H9 (cell line): ENCODE measurements at regions not wholly inside any gene's neighbourhood (a gene's known extent, or its start where the extent isn't known, plus 50 kb on each side); places are given as distances from the start of the nearest gene placed in this dataset.

Experiments used
- DNase-seq: peaks from one replicate; pipeline ENCODE4 v3.0.0-alpha.2; 2017
- H2AFZ ChIP-seq: one replicate; pipeline ENCODE4 v1.6.1; 2013; ENCODE audit warnings: mild to moderate bottlenecking, low read length, control low read depth, moderate library complexity
- H2AK5ac ChIP-seq: 2 replicates; pipeline ENCODE4 v1.6.1; 2013; ENCODE audit warnings: low read length, control low read depth, mixed read lengths; ENCODE audit not compliant: insufficient read length
- H2BK120ac ChIP-seq: one replicate; pipeline ENCODE4 v1.6.1; 2013; ENCODE audit warnings: low read depth, mild to moderate bottlenecking, low read length, control low read depth, inconsistent platforms; ENCODE audit not compliant: poor library complexity, severe bottlenecking
- H2BK12ac ChIP-seq: 2 replicates; pipeline ENCODE4 v1.6.1; 2013; ENCODE audit warnings: low read length, control low read depth, mixed read lengths, low read depth; ENCODE audit not compliant: insufficient read length
- H2BK15ac ChIP-seq: 2 replicates; pipeline ENCODE4 v1.6.1; 2013; ENCODE audit warnings: low read depth, low read length, control low read depth
- H2BK20ac ChIP-seq: one replicate; pipeline ENCODE4 v1.6.1; 2013; ENCODE audit warnings: low read depth, mild to moderate bottlenecking, low read length, control low read depth, inconsistent platforms; ENCODE audit not compliant: poor library complexity, severe bottlenecking
- H2BK5ac ChIP-seq: 2 replicates; pipeline ENCODE4 v1.6.1; 2013; ENCODE audit warnings: low read length, control low read depth, mixed read lengths; ENCODE audit not compliant: insufficient read length
- H3K14ac ChIP-seq: 2 replicates; pipeline ENCODE4 v1.6.1; 2013; ENCODE audit warnings: low read length, control low read depth; ENCODE audit not compliant: insufficient read depth
- H3K18ac ChIP-seq: 2 replicates; pipeline ENCODE4 v1.6.1; 2013; ENCODE audit warnings: low read depth, mild to moderate bottlenecking, mixed read lengths, low read length, control low read depth; ENCODE audit not compliant: insufficient read length
- H3K23ac ChIP-seq: 2 replicates; pipeline ENCODE4 v1.6.1; 2013; ENCODE audit warnings: low read length, control low read depth, mixed read lengths, low read depth; ENCODE audit not compliant: insufficient read length
- H3K23me2 ChIP-seq: 2 replicates; pipeline ENCODE4 v1.6.1; 2013; ENCODE audit warnings: low read depth, mild to moderate bottlenecking, mixed read lengths, low read length, control low read depth; ENCODE audit not compliant: insufficient read length, poor library complexity, severe bottlenecking
- H3K27ac ChIP-seq: 2 replicates; pipeline ENCODE4 v1.5.1; 2013; ENCODE audit warnings: low read length, control low read depth, mixed read lengths, low read depth; ENCODE audit not compliant: insufficient read length
- H3K27me3 ChIP-seq: 2 replicates; pipeline ENCODE4 v1.6.1; 2013; ENCODE audit warnings: low read length, control low read depth, inconsistent platforms; ENCODE audit not compliant: insufficient read depth
- H3K4ac ChIP-seq: 2 replicates; pipeline ENCODE4 v1.6.1; 2013; ENCODE audit warnings: low read depth, mild to moderate bottlenecking, control low read depth, inconsistent platforms, low read length, moderate library complexity
- H3K4me1 ChIP-seq: 2 replicates; pipeline ENCODE4 v1.6.1; 2013; ENCODE audit warnings: low read length, control low read depth, inconsistent platforms; ENCODE audit not compliant: insufficient read depth
- H3K4me2 ChIP-seq: 2 replicates; pipeline ENCODE4 v1.6.1; 2013; ENCODE audit warnings: low read length, control low read depth, mixed read lengths; ENCODE audit not compliant: insufficient read length, insufficient read depth
- H3K56ac ChIP-seq: 2 replicates; pipeline ENCODE4 v1.6.1; 2013; ENCODE audit warnings: low read depth, mild to moderate bottlenecking, mixed read lengths, low read length, control low read depth; ENCODE audit not compliant: insufficient read length
- H3K79me1 ChIP-seq: 2 replicates; pipeline ENCODE4 v1.6.1; 2013; ENCODE audit warnings: low read depth, mild to moderate bottlenecking, moderate library complexity, low read length, control low read depth, inconsistent platforms; ENCODE audit not compliant: insufficient read depth, poor library complexity, severe bottlenecking
- H3K79me2 ChIP-seq: 2 replicates; pipeline ENCODE4 v1.6.1; 2013; ENCODE audit warnings: low read length, control low read depth, inconsistent platforms; ENCODE audit not compliant: insufficient read depth
- H3K9ac ChIP-seq: 2 replicates; pipeline ENCODE4 v1.6.1; 2013; ENCODE audit warnings: low read length, control low read depth, mixed read lengths; ENCODE audit not compliant: insufficient read length; ENCODE audit errors: extremely low read depth
- H3K9me3 ChIP-seq: one replicate; pipeline ENCODE4 v1.6.1; 2013; ENCODE audit warnings: low read depth, low read length, inconsistent platforms; ENCODE audit not compliant: control insufficient read depth
- H3T11ph ChIP-seq: one replicate; pipeline ENCODE4 v1.6.1; 2013; ENCODE audit warnings: mild to moderate bottlenecking, low read length, control low read depth, inconsistent platforms
- H4K20me1 ChIP-seq: one replicate; pipeline ENCODE4 v1.6.1; 2013; ENCODE audit not compliant: control insufficient read depth, insufficient read length, insufficient read depth
- H4K5ac ChIP-seq: 2 replicates; pipeline ENCODE4 v1.6.1; 2013; ENCODE audit warnings: low read depth, mild to moderate bottlenecking, mixed read lengths, low read length, control low read depth; ENCODE audit not compliant: insufficient read length
- H4K8ac ChIP-seq: replicated peaks from 2 replicates; pipeline ENCODE4 v1.6.1; 2013; ENCODE audit warnings: low read length, control low read depth, mixed read lengths, low read depth; ENCODE audit not compliant: insufficient read length
- H4K91ac ChIP-seq: 2 replicates; pipeline ENCODE4 v1.6.1; 2013; ENCODE audit warnings: low read depth, mild to moderate bottlenecking, moderate library complexity, mixed read lengths, low read length, control low read depth; ENCODE audit not compliant: insufficient read length
- H3K27ac Mint-ChIP-seq, 3 experiments: 2 replicates in 2 of 3; 3 replicates in 1 of 3; pipeline ENCODE4 v1.8.0; 2020 to 2021; ENCODE audit warnings: mixed read lengths in 3 of 3, mild to moderate bottlenecking in 1 of 3, moderate library complexity in 1 of 3
- H3K27me3 Mint-ChIP-seq: 2 replicates; pipeline ENCODE4 v1.8.0; 2021; ENCODE audit warnings: low read depth, mild to moderate bottlenecking, moderate library complexity, mixed read lengths
- H3K36me3 Mint-ChIP-seq, 3 experiments: 2 replicates in 2 of 3; 3 replicates in 1 of 3; pipeline ENCODE4 v1.8.0; 2020 to 2021; ENCODE audit warnings: low read depth in 3 of 3, mixed read lengths in 3 of 3; ENCODE audit not compliant: insufficient read depth in 1 of 3
- H3K4me1 Mint-ChIP-seq, 2 experiments: 2 replicates each; pipeline ENCODE4 v1.8.0; 2020; ENCODE audit warnings: mixed read lengths in 2 of 2
- H3K4me3 Mint-ChIP-seq, 2 experiments: 2 replicates in 1 of 2; 3 replicates in 1 of 2; pipeline ENCODE4 v1.8.0; 2020 to 2021; ENCODE audit warnings: mild to moderate bottlenecking in 2 of 2, mixed read lengths in 2 of 2, moderate library complexity in 1 of 2
- H3K9me3 Mint-ChIP-seq, 2 experiments: 2 replicates in 1 of 2; 3 replicates in 1 of 2; pipeline ENCODE4 v1.8.0; 2020; ENCODE audit warnings: mild to moderate bottlenecking in 2 of 2, mixed read lengths in 2 of 2, moderate library complexity in 1 of 2
- WGBS: extraction: QIAGEN DNeasy Blood & Tissue Kit; methylation state at CpG from one replicate; pipeline ENCODE4 v1.1.7; 2013; ENCODE audit warnings: missing lambda C conversion rate, low lambda C conversion rate, mixed read lengths; ENCODE audit not compliant: insufficient read length; ENCODE audit errors: extremely low coverage; 5-methylcytosine and 5-hydroxymethylcytosine counted together
- TF ChIP-seq, protein P1 (sequence below): fragments of 200-600 bp; sonication (generic); conservative IDR thresholded peaks from 3 replicates; pipeline ENCODE4 v1.8.0; 2021; ENCODE audit warnings: antibody characterized with exemption, mild to moderate bottlenecking

DNA sequence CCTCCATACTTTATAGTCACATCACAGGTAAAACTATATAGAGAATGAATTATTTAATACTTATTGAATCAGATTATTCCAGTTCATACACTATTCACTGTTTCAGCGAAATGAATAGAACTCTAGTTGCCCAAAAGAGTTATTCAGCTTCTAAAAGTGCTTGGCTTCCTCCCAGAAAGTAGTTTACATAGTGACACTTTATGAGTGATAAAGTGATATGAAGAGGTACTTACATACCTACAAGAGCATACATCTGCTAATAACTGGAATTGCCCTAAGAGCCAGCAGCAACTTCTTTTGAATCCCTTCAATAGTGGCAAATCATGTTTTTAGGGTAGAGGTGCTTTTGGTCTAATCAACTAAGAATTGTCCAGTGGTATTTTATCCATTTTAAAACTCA lies 635.1 kb upstream of the AGTR1 start:
- Histone ChIP-seq H2BK5ac (no peak overlapping the region), H3K14ac (no peak overlapping the region), H4K5ac (no peak overlapping the region), H3K79me2 (no peaks in the 10 kb centered on the region), H2AFZ (no peak overlapping the region), H3K9me3 (no peaks in the 10 kb centered on the region), H2AK5ac (no peak overlapping the region), H3K56ac (no peak overlapping the region), H3K18ac (no peak overlapping the region), H4K8ac (no peak overlapping the region), H2BK15ac (no peak overlapping the region), H3K4me1 (no peaks in the 10 kb centered on the region), H2BK12ac (no peak overlapping the region), H3K4me2 (no peak overlapping the region), H2BK120ac (no peak overlapping the region), H3K27me3 (no peaks in the 10 kb centered on the region), H3K9ac (no peak overlapping the region), H2BK20ac (no peak overlapping the region), H4K91ac (no peak overlapping the region), H3K79me1 (no peaks in the 10 kb centered on the region), H3T11ph (no peak overlapping the region), H3K4ac (no peak overlapping the region), H3K23ac (no peak overlapping the region), H3K27ac (no peak overlapping the region), H4K20me1 (no peaks in the 10 kb centered on the region), H3K23me2 (no peaks in the 10 kb centered on the region)
- H3K9me3 Mint-ChIP-seq = no peaks in the 10 kb centered on the region
- no peaks in the 10 kb centered on the region for H3K4me1 Mint-ChIP-seq
- WGBS = no CpG with 5 or more reads among the region's 1 CpG
- DNase-seq = no peak
- H3K4me3 Mint-ChIP-seq = no peak overlapping the region
- no peaks in the 10 kb centered on the region for H3K27me3 Mint-ChIP-seq
- H3K36me3 Mint-ChIP-seq = no peaks in the 10 kb centered on the region
- no peak overlapping the region for H3K27ac Mint-ChIP-seq
- TF ChIP-seq, protein P1, sequence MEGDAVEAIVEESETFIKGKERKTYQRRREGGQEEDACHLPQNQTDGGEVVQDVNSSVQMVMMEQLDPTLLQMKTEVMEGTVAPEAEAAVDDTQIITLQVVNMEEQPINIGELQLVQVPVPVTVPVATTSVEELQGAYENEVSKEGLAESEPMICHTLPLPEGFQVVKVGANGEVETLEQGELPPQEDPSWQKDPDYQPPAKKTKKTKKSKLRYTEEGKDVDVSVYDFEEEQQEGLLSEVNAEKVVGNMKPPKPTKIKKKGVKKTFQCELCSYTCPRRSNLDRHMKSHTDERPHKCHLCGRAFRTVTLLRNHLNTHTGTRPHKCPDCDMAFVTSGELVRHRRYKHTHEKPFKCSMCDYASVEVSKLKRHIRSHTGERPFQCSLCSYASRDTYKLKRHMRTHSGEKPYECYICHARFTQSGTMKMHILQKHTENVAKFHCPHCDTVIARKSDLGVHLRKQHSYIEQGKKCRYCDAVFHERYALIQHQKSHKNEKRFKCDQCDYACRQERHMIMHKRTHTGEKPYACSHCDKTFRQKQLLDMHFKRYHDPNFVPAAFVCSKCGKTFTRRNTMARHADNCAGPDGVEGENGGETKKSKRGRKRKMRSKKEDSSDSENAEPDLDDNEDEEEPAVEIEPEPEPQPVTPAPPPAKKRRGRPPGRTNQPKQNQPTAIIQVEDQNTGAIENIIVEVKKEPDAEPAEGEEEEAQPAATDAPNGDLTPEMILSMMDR = no peak
